GM19099 (cell line): ENCODE measurements at regions not wholly inside any gene's neighbourhood (a gene's known extent, or its start where the extent isn't known, plus 50 kb on each side); places are given as distances from the start of the nearest gene placed in this dataset.

ENCODE experiments used
- POLR2A ChIP-seq: IDR thresholded peaks from 3 replicates; pipeline ENCODE4 v1.6.1; 2011; ENCODE audit warnings: low read depth; ENCODE audit not compliant: insufficient read length; ENCODE audit errors: extremely low read depth

GRCh38 chr7:130789436-130789835, 55.4 kb upstream of the KLF14 start:
- TF ChIP-seq POLR2A: no peak

GRCh38 chr7:130791746-130792145, 57.7 kb upstream of the KLF14 start:
- no peak for TF ChIP-seq POLR2A

GRCh38 chr7:130793855-130794618, 60.0 kb upstream of the KLF14 start:
- TF ChIP-seq POLR2A: no peak

- TF ChIP-seq POLR2A: no peak
These were observed 60.6 kb upstream of the KLF14 start for GRCh38 chr7:130794619-130794922.

GRCh38 chr7:130803127-130803526, 69.1 kb upstream of the KLF14 start:
- no peak for TF ChIP-seq POLR2A

GRCh38 chr7:130804220-130804619, 70.2 kb upstream of the KLF14 start:
- TF ChIP-seq POLR2A: no peak

GRCh38 chr7:130814778-130815335, 80.8 kb upstream of the KLF14 start:
- no peak for TF ChIP-seq POLR2A

- no peak for TF ChIP-seq POLR2A
These were observed 84.0 kb upstream of the KLF14 start for GRCh38 chr7:130818056-130818455.

GRCh38 chr7:130821864-130822263, 87.9 kb upstream of the KLF14 start:
- TF ChIP-seq POLR2A: no peak

GRCh38 chr7:130822642-130823041, 88.6 kb upstream of the KLF14 start:
- TF ChIP-seq POLR2A: no peak

- no peak for TF ChIP-seq POLR2A
These were observed 89.1 kb upstream of the KLF14 start for GRCh38 chr7:130823060-130823459.

- no peak for TF ChIP-seq POLR2A
These were observed 91.8 kb upstream of the KLF14 start for GRCh38 chr7:130825819-130826218.

- TF ChIP-seq POLR2A: no peak
These were observed 95.4 kb upstream of the KLF14 start for GRCh38 chr7:130829415-130829814.

- TF ChIP-seq POLR2A: no peak
These were observed 97.3 kb upstream of the KLF14 start for GRCh38 chr7:130831322-130831721.

- TF ChIP-seq POLR2A: no peak
These were observed 97.9 kb upstream of the KLF14 start for GRCh38 chr7:130831817-130832481.

GRCh38 chr7:130838738-130839137, 104.7 kb upstream of the KLF14 start:
- TF ChIP-seq POLR2A: no peak
